H1 (cell line): ENCODE measurements at regions not wholly inside any gene's neighbourhood (a gene's known extent, or its start where the extent isn't known, plus 50 kb on each side); places are given as distances from the start of the nearest gene placed in this dataset.

Experiments used
- SUZ12 ChIP-seq: fragments of 200-600 bp; sonication (generic); IDR thresholded peaks from 2 replicates; pipeline ENCODE4 v1.6.1; 2012; ENCODE audit warnings: mild to moderate bottlenecking, inconsistent platforms, low read length, moderate library complexity, mixed read lengths

DNA sequence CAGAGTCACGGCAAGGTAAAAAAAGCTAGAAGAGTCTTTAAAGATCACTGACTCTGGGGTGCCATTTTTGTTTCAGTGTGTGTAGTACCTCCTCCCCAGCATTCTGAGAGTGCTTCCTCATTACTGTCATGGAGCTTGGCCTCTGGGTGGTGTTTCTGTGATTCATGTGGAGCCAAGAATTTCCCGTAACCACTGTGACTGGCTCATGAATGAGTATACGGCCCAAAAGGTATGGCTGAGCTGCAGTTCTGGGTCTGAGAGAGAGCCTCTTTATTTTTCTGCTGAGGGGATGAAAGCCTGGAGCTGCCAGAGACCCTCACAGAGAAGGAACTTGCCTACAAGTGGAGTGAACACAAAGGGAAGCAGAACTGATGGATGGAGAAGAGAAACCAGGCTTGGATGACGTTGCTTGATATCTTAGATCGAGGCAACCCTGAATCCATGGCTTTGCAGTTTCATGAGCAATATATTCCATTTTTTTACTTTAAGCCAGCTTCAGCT is 85.6 kb downstream of the PTTG1 start (continued):
- no peak for TF ChIP-seq SUZ12
